ENCODE measurements at regions not wholly inside any gene's neighbourhood (a gene's known extent, or its start where the extent isn't known, plus 50 kb on each side); places are given as distances from the start of the nearest gene placed in this dataset.
A peak's percentile ranks its signal among the peaks of the same experiment; 100 is the strongest.

GRCh38 chr6:71509191-71510005 lies 220.8 kb downstream of the OGFRL1 start:
- H3K27ac ChIP-seq, result no peak overlapping the region
- H3K36me3 ChIP-seq, result no peaks in the 10 kb centered on the region
- intact Hi-C loops (cut with DNase I), result loop anchor here (2.0 kb wide), 1 partner anchor 123 kb away; no protein-coding TSS in a partner anchor
- H3K9ac ChIP-seq (ENCODE audit: low read depth in 2 of 2, low read length in 2 of 2), result no peak overlapping the region
- no peaks in the 10 kb centered on the region for H3K4me1 ChIP-seq
- no peak overlapping the region for H3K4me3 ChIP-seq
- TF ChIP-seq, protein P1, sequence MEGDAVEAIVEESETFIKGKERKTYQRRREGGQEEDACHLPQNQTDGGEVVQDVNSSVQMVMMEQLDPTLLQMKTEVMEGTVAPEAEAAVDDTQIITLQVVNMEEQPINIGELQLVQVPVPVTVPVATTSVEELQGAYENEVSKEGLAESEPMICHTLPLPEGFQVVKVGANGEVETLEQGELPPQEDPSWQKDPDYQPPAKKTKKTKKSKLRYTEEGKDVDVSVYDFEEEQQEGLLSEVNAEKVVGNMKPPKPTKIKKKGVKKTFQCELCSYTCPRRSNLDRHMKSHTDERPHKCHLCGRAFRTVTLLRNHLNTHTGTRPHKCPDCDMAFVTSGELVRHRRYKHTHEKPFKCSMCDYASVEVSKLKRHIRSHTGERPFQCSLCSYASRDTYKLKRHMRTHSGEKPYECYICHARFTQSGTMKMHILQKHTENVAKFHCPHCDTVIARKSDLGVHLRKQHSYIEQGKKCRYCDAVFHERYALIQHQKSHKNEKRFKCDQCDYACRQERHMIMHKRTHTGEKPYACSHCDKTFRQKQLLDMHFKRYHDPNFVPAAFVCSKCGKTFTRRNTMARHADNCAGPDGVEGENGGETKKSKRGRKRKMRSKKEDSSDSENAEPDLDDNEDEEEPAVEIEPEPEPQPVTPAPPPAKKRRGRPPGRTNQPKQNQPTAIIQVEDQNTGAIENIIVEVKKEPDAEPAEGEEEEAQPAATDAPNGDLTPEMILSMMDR (IDR thresholded peaks at IDR 0.05), result no peak
- H3K9me3 ChIP-seq, result no peaks in the 10 kb centered on the region
- H3K27me3 ChIP-seq, result no peaks in the 10 kb centered on the region
- DNase-seq, result no peak

DNA sequence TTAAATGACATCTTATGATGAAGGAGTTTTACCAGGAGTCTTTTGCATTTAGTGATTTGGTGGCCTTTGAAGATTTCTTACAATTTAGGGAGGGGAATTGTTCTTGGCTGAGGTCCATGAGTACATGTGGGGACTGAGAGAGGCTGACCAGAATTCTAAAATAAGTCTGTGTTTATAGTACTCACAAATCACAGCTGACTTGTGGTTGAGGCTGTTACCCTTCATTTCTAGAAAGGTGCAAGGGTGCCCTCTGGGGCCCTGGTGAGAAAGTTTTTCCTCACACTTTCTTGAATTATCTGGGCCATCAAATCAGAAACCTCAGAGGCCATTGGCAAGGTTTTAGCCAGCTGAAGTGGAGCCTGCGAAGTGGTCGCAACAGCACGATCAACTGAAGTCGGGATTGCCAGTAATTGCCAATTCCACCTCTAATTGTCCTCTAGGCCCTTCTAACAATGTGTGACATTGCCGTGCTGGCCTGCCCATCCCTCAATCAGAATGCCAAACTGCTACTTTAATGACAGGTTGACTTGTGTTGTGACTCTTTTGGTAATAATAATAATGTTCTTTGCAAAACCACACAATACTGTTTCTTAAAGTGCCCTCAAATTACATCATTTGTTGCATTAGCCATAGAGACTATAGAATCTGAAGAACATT lies 221.6 kb downstream of the OGFRL1 start:
- Histone ChIP-seq H3K36me3 (no peaks in the 10 kb centered on the region), H3K9ac (ENCODE audit: low read depth in 2 of 2, low read length in 2 of 2) (no peak overlapping the region), H3K4me3 (no peak overlapping the region), H3K27me3 (no peaks in the 10 kb centered on the region), H3K9me3 (no peaks in the 10 kb centered on the region), H3K27ac (no peak overlapping the region), H3K4me1 (no peaks in the 10 kb centered on the region)
- TF ChIP-seq, protein P1 (IDR thresholded peaks at IDR 0.05), result no peak
- intact Hi-C loops (cut with DNase I), result loop anchor here (2.0 kb wide), 1 partner anchor 123 kb away; no protein-coding TSS in a partner anchor
- DNase-seq, result peak; percentile 26

DNA sequence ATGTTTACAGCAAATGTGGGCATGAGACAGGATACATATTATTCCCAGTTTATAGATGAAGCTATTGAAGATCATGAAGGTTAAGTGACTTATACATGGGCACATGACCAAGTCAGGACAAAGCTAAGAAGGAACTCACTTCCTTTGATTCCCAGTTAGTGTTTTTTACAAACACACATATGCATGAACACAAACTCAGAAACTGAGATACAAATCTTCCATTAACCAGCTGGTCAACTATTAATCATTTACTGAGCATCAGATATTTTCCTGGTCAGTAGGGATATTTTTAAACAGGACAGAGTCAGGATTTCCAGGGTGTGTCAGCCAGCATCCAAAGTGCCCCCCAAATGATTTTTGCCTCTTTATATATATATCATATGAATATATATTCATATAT lies 222.2 kb downstream of the OGFRL1 start:
- no peaks in the 10 kb centered on the region for H3K9me3 ChIP-seq
- H3K9ac ChIP-seq (ENCODE audit: low read depth in 2 of 2, low read length in 2 of 2), result no peak overlapping the region
- H3K36me3 ChIP-seq, result no peaks in the 10 kb centered on the region
- TF ChIP-seq, protein P1 (IDR thresholded peaks at IDR 0.05), result no peak
- no peak for DNase-seq
- no peak overlapping the region for H3K27ac ChIP-seq
- intact Hi-C loops (cut with DNase I), result loop anchor here (2.0 kb wide), 1 partner anchor 124 kb away; no protein-coding TSS in a partner anchor
- no peaks in the 10 kb centered on the region for H3K27me3 ChIP-seq
- H3K4me3 ChIP-seq, result no peak overlapping the region
- H3K4me1 ChIP-seq, result no peaks in the 10 kb centered on the region

DNA sequence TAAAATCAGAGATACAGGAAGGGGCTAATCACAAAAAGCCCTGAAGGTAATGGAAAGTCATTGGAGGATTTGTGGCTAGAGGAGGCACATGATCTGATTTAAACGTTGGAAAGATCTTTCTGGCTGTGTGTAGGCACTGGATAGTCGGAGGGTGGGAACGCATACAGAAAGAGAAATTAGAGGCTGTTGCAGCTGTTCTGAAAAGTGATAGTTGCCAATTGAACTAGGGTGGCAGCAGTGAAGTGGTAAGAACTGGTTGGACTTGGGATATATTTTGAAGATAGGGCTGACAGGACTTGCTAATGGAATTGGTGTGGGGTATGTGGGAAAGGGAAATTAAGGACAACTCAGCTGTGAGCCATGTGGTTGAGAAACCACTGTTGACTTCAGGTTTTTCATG lies 223.6 kb downstream of the OGFRL1 start:
- Histone ChIP-seq H3K9me3 (no peaks in the 10 kb centered on the region), H3K9ac (ENCODE audit: low read depth in 2 of 2, low read length in 2 of 2) (no peak overlapping the region), H3K4me3 (no peak overlapping the region), H3K36me3 (no peaks in the 10 kb centered on the region), H3K27ac (no peak overlapping the region), H3K27me3 (no peaks in the 10 kb centered on the region), H3K4me1 (no peaks in the 10 kb centered on the region)
- no peak for DNase-seq
- intact Hi-C loops (cut with DNase I), result no loop called here
- TF ChIP-seq, protein P1 (IDR thresholded peaks at IDR 0.05), result no peak

GRCh38 chr6:71513036-71513435 lies 224.4 kb downstream of the OGFRL1 start:
- Histone ChIP-seq H3K27ac (no peak overlapping the region), H3K9ac (ENCODE audit: low read depth in 2 of 2, low read length in 2 of 2) (no peak overlapping the region), H3K4me1 (no peaks in the 10 kb centered on the region), H3K27me3 (no peaks in the 10 kb centered on the region), H3K36me3 (no peaks in the 10 kb centered on the region), H3K4me3 (no peak overlapping the region), H3K9me3 (no peaks in the 10 kb centered on the region)
- intact Hi-C loops (cut with DNase I), result no loop called here
- no peak for DNase-seq
- TF ChIP-seq, protein P1 (IDR thresholded peaks at IDR 0.05), result no peak
